Progenitor cell of endocrine pancreas (in vitro differentiated cells): ENCODE measurements at regions not wholly inside any gene's neighbourhood (a gene's known extent, or its start where the extent isn't known, plus 50 kb on each side); places are given as distances from the start of the nearest gene placed in this dataset.

Experiments used
- DNase-seq: peaks from one replicate; pipeline ENCODE4 v3.0.0; 2021; ENCODE audit warnings: low spot score; ENCODE audit not compliant: unreplicated experiment
- H3K27ac Mint-ChIP-seq: 2 replicates; pipeline ENCODE4 v1.8.0; 2021; ENCODE audit warnings: mild to moderate bottlenecking, moderate library complexity, mixed read lengths
- H3K27me3 Mint-ChIP-seq: 2 replicates; pipeline ENCODE4 v1.8.0; 2021; ENCODE audit warnings: mixed read lengths
- H3K36me3 Mint-ChIP-seq: 2 replicates; pipeline ENCODE4 v1.8.0; 2022; ENCODE audit warnings: mixed read lengths; ENCODE audit not compliant: insufficient read depth
- H3K4me1 Mint-ChIP-seq: 2 replicates; pipeline ENCODE4 v1.8.0; 2021; ENCODE audit warnings: low read depth, mixed read lengths
- H3K4me3 Mint-ChIP-seq: 2 replicates; pipeline ENCODE4 v1.8.0; 2021; ENCODE audit warnings: low read depth, mild to moderate bottlenecking, moderate library complexity, mixed read lengths
- H3K9me3 Mint-ChIP-seq: 2 replicates; pipeline ENCODE4 v1.8.0; 2021; ENCODE audit warnings: low read depth, mixed read lengths
- CTCF ChIP-seq: fragments of 200-600 bp; sonication (generic); IDR thresholded peaks from one replicate; pipeline ENCODE4 v1.5.0; 2021; ENCODE audit warnings: antibody characterized with exemption, mild to moderate bottlenecking; ENCODE audit not compliant: unreplicated experiment

GRCh38 chr1:56267611-56268010 lies 311.8 kb downstream of the PLPP3 start:
- Mint-ChIP-seq H3K4me3 (no peak overlapping the region), H3K4me1 (no peaks in the 10 kb centered on the region), H3K27ac (no peak overlapping the region), H3K9me3 (no peaks in the 10 kb centered on the region), H3K36me3 (no peaks in the 10 kb centered on the region), H3K27me3 (no peaks in the 10 kb centered on the region)
- no peak for TF ChIP-seq CTCF
- no peak for DNase-seq

GRCh38 chr1:56266359-56266758 lies 313.0 kb downstream of the PLPP3 start:
- DNase-seq, result no peak
- H3K9me3 Mint-ChIP-seq, result no peaks in the 10 kb centered on the region
- no peak overlapping the region for H3K27ac Mint-ChIP-seq
- H3K4me1 Mint-ChIP-seq, result no peaks in the 10 kb centered on the region
- TF ChIP-seq CTCF, result no peak
- no peaks in the 10 kb centered on the region for H3K27me3 Mint-ChIP-seq
- no peak overlapping the region for H3K4me3 Mint-ChIP-seq
- H3K36me3 Mint-ChIP-seq, result no peaks in the 10 kb centered on the region

GRCh38 chr1:56265216-56265615 lies 314.1 kb downstream of the PLPP3 start:
- Mint-ChIP-seq H3K9me3 (no peaks in the 10 kb centered on the region), H3K4me1 (no peaks in the 10 kb centered on the region)
- TF ChIP-seq CTCF, result no peak

GRCh38 chr1:56263908-56264307 lies 315.5 kb downstream of the PLPP3 start:
- no peak for TF ChIP-seq CTCF
- Mint-ChIP-seq H3K36me3 (no peaks in the 10 kb centered on the region), H3K4me1 (no peaks in the 10 kb centered on the region), H3K4me3 (no peak overlapping the region), H3K9me3 (peaks cover 4% of the 10 kb centered on the region), H3K27me3 (no peaks in the 10 kb centered on the region), H3K27ac (no peak overlapping the region)
- no peak for DNase-seq

More at GRCh38 chr1:56265216-56265615, 314.1 kb downstream of the PLPP3 start:
- H3K4me3 Mint-ChIP-seq, result no peak overlapping the region
- H3K27me3 Mint-ChIP-seq, result no peaks in the 10 kb centered on the region
- H3K27ac Mint-ChIP-seq, result no peak overlapping the region
- no peak for DNase-seq
- no peaks in the 10 kb centered on the region for H3K36me3 Mint-ChIP-seq

GRCh38 chr1:56258371-56258770 lies 321.0 kb downstream of the PLPP3 start:
- Mint-ChIP-seq H3K4me1 (peaks cover 2% of the 10 kb centered on the region), H3K9me3 (peaks cover 4% of the 10 kb centered on the region), H3K36me3 (no peaks in the 10 kb centered on the region), H3K27me3 (no peaks in the 10 kb centered on the region), H3K27ac (no peak overlapping the region), H3K4me3 (no peak overlapping the region)
- DNase-seq, result no peak
- TF ChIP-seq CTCF, result no peak
